Body of pancreas (tissue), 4 donors: ENCODE measurements at regions not wholly inside any gene's neighbourhood (a gene's known extent, or its start where the extent isn't known, plus 50 kb on each side); places are given as distances from the start of the nearest gene placed in this dataset.

Experiments
- ATAC-seq: fragments of 150-250 bp; one replicate; pipeline ENCODE4 v1.9.1; 2016
- DNase-seq, 4 donors: peaks; one replicate each; pipeline ENCODE4 v3.0.0-alpha.2; 2019
- H3K27ac ChIP-seq, 4 donors: fragments of 200-600 bp; sonication (generic); 1 replicate in 3 of 4; 2 replicates in 1 of 4; pipeline versions ENCODE4 v1.5.1 to v1.6.1; 2016 to 2019; ENCODE audit warnings: mild to moderate bottlenecking in 1 of 4, mixed read lengths in 1 of 4, moderate library complexity in 1 of 4
- H3K27me3 ChIP-seq, 2 donors: fragments of 200-600 bp; sonication (generic); one replicate each; pipeline ENCODE4 v1.6.0; 2016; ENCODE audit warnings: mild to moderate bottlenecking in 1 of 2
- H3K36me3 ChIP-seq, 2 donors: fragments of 200-600 bp; sonication (generic); replicated peaks in 1 of 2; 2 replicates each; pipeline ENCODE4 v1.5.1; 2016; ENCODE audit warnings: low read depth in 2 of 2; ENCODE audit not compliant: insufficient read depth in 1 of 2
- H3K4me1 ChIP-seq: fragments of 200-600 bp; sonication (generic); one replicate; pipeline ENCODE4 v1.6.0; 2016
- H3K4me3 ChIP-seq, 2 donors: fragments of 200-600 bp; sonication (generic); 1 replicate in 1 of 2; 2 replicates in 1 of 2; pipeline ENCODE4 v1.5.1; 2016 to 2019
- H3K9me3 ChIP-seq, 3 donors: fragments of 200-600 bp; sonication (generic); 1 replicate in 2 of 3; 2 replicates in 1 of 3; pipeline ENCODE4 v1.5.1; 2016
- CTCF ChIP-seq, 7 experiments: fragments of 450-650 bp in 4 of 7; fragments of 200-600 bp in 3 of 7; sonication (generic) in 3 of 7; IDR thresholded peaks; one replicate each; pipeline ENCODE4 v1.5.1; 2016 to 2019; ENCODE audit warnings: antibody characterized with exemption in 7 of 7
- POLR2A ChIP-seq, 3 donors: fragments of 450-650 bp; IDR thresholded peaks; one replicate each; pipeline ENCODE4 v1.6.1; 2016; ENCODE audit warnings: antibody characterized with exemption in 3 of 3, mild to moderate bottlenecking in 2 of 3
- WGBS, 2 donors: methylation state at CpG; one replicate each; pipeline ENCODE4 v1.1.5; 2017; 5-methylcytosine and 5-hydroxymethylcytosine counted together
- intact Hi-C: fragments of 100-400 bp; cut with DNase I; formaldehyde crosslinking; loops from one replicate; pipeline ENCODE4 v1.15.1; 2023

- no peak overlapping the region for H3K4me3 ChIP-seq
- no peaks in the 10 kb centered on the region for H3K27me3 ChIP-seq
- no peaks in the 10 kb centered on the region for H3K9me3 ChIP-seq
- H3K27ac ChIP-seq: no peak overlapping the region
- no peaks in the 10 kb centered on the region for H3K36me3 ChIP-seq
- 81 to 100% methylated on average over 1 of the region's 1 CpG for WGBS, 2 donors
- TF ChIP-seq POLR2A (IDR thresholded peaks at IDR 0.05) (no peak), CTCF (IDR thresholded peaks at IDR 0.05) (no peak)
- ATAC-seq (no peak), DNase-seq (no peak)
- H3K4me1 ChIP-seq: no peaks in the 10 kb centered on the region
- intact Hi-C loops: no loop called here
These were observed 473.6 kb downstream of the DMAC1 start for GRCh38 chr9:7325995-7326394.

- H3K27me3 ChIP-seq: no peaks in the 10 kb centered on the region
- H3K9me3 ChIP-seq: no peaks in the 10 kb centered on the region
- no peak overlapping the region for H3K27ac ChIP-seq
- no peaks in the 10 kb centered on the region for H3K4me1 ChIP-seq
- no peak overlapping the region for H3K4me3 ChIP-seq
- TF ChIP-seq CTCF (IDR thresholded peaks at IDR 0.05) (no peak), POLR2A (IDR thresholded peaks at IDR 0.05) (no peak)
- 78 to 94% methylated on average over 3 of the region's 3 CpGs for WGBS, 2 donors
- H3K36me3 ChIP-seq: no peaks in the 10 kb centered on the region
- no peak for ATAC-seq
- intact Hi-C loops: no loop called here
- no peak for DNase-seq
These were observed 475.4 kb downstream of the DMAC1 start for GRCh38 chr9:7324152-7324598.

- no peak for TF ChIP-seq POLR2A (IDR thresholded peaks at IDR 0.05)
- TF ChIP-seq CTCF (IDR thresholded peaks at IDR 0.05): no peak
- DNase-seq (no peak), ATAC-seq (no peak)
- Histone ChIP-seq H3K4me1 (peaks cover 4% of the 10 kb centered on the region), H3K4me3 (no peak overlapping the region), H3K9me3 (no peaks in the 10 kb centered on the region), H3K27me3 (no peaks in the 10 kb centered on the region), H3K27ac (no peak overlapping the region), H3K36me3 (no peaks in the 10 kb centered on the region)
- WGBS, 2 donors: 89 to 91% methylated on average over 7 of the region's 7 CpGs
- intact Hi-C loops: no loop called here
These were observed 478.7 kb downstream of the DMAC1 start for GRCh38 chr9:7320841-7321240.

- ATAC-seq (no peak), DNase-seq (no peak)
- TF ChIP-seq POLR2A (IDR thresholded peaks at IDR 0.05) (no peak), CTCF (IDR thresholded peaks at IDR 0.05) (no peak)
- 58 to 73% methylated on average over 7 of the region's 7 CpGs for WGBS, 2 donors
- Histone ChIP-seq H3K36me3 (no peaks in the 10 kb centered on the region), H3K27ac (no peak overlapping the region), H3K4me1 (peaks cover 11% of the 10 kb centered on the region), H3K27me3 (no peaks in the 10 kb centered on the region), H3K9me3 (no peaks in the 10 kb centered on the region), H3K4me3 (no peak overlapping the region)
- intact Hi-C loops: no loop called here
These were observed 479.4 kb downstream of the DMAC1 start for GRCh38 chr9:7320139-7320538.

- 95 to 97% methylated on average over 2 of the region's 2 CpGs for WGBS, 2 donors
- TF ChIP-seq CTCF (IDR thresholded peaks at IDR 0.05): no peak
- no peak for TF ChIP-seq POLR2A (IDR thresholded peaks at IDR 0.05)
These were observed 480.7 kb downstream of the DMAC1 start for GRCh38 chr9:7318920-7319319.

More at GRCh38 chr9:7318920-7319319, 480.7 kb downstream of the DMAC1 start:
- Histone ChIP-seq H3K4me3 (no peak overlapping the region), H3K36me3 (no peaks in the 10 kb centered on the region), H3K27ac (no peak overlapping the region), H3K4me1 (peaks cover 15% of the 10 kb centered on the region), H3K27me3 (no peaks in the 10 kb centered on the region), H3K9me3 (no peaks in the 10 kb centered on the region)
- DNase-seq (no peak), ATAC-seq (no peak)
- intact Hi-C loops: no loop called here
